ENCODE measurements at regions not wholly inside any gene's neighbourhood (a gene's known extent, or its start where the extent isn't known, plus 50 kb on each side); places are given as distances from the start of the nearest gene placed in this dataset.
"Not testable (repeated sequence)": the region's sequence is repeated elsewhere in the genome, so short reads cannot be mapped to it uniquely, and the experiment has no call there.

DNA sequence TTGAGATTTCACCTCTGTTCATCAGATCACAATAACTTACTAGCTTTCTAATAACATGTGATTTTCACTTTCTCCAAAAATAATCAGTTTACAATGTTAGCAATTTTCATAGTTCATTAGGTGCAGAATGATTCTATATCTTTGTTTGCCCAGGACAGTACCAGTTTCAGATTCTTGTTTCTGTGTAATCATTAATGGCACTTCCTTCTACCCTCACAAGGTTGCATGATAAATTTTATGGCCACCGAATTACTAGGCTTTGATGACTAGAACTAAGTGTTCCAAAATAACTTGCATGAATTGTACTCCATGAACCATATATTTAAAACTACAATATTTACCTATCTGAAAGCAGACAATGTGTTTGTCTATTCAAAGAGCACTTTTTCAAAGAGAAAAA is 442.3 kb downstream of the EPHA7 start:
- no peak for DNase-seq (ENCODE audit: low spot score)
- intact Hi-C loops (cut with DNase I), result no loop called here

DNA sequence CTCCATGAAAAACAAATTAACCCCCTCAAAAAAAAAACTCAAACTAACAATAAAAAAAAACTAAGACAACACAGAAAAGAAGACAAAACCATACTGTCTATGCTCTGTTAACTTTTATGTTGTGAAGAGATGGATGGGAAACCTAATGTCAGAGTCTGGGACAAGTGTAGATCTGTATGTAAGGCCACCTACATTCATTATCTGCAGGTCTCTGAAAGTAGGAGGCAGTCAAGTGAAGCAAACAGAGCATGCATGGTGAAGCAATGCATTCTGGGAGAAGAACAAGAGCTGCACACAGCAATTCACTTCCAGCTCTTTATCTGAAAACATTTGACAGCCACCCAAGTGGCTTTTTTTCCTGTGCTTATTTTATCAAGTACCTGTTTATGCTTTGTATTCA is 452.0 kb downstream of the EPHA7 start:
- DNase-seq (ENCODE audit: low spot score), result no peak
- intact Hi-C loops (cut with DNase I), result no loop called here

DNA sequence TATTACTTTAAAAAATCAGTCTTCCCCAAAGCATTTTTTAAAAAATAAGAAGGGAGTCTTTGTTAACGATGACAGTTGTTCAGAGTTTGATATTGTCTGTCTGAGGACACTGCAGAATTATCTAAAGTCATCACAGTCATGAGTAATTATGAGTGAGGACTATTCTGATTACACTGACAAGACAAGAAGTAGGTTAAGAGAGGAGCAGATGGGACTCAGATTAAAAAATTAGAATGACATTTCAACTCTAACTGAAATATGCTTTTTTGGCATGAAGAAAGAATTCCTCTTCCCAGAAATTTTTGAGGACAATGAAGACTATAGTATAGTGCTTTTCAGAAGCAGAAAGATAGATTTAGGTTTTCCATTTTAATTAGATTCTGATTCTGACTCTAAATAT is 456.5 kb downstream of the EPHA7 start:
- intact Hi-C loops (cut with DNase I), result no loop called here
- DNase-seq (ENCODE audit: low spot score), result no peak

DNA sequence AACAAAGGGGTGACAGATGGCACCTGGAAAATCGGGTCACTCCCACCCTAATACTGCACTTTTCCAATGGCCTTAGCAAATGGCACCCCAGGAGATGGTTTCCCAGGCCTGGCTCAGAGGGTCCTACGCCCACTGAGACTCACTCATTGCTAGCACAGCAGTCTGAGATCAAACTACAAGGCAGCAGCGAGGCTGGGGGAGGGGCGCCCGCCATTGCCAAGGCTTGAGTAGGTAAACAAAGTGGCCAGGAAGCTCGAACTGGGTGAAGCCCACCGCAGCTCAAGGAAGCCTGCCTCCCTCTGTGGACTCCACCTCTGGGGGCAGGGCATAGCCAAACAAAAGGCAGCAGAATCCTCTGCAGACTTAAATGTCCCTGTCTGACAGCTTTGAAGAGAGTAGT is 467.2 kb downstream of the EPHA7 start:
- intact Hi-C loops (cut with DNase I); DNase-seq (ENCODE audit: low spot score): not testable (repeated sequence)

DNA sequence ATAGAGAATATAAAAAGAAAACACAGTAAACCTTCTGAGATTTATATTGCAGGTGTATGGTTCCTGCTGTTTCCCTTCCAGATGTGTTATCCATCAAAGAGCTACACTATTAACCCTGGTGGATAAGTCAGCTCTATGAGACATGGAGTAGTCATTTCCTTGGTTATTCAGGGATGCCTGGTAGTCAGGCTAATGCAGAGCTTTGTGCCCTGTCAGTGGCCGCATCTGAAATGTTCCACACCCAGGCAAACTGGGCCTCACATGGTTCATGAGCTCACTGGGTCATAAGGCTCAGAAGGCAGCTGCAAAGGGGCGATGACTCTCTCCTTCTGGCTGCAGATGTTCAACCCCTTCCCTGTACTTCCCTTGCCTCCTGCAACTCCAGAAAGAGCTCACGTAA is 473.6 kb downstream of the EPHA7 start:
- intact Hi-C loops (cut with DNase I), result no loop called here
- DNase-seq (ENCODE audit: low spot score), result no peak

DNA sequence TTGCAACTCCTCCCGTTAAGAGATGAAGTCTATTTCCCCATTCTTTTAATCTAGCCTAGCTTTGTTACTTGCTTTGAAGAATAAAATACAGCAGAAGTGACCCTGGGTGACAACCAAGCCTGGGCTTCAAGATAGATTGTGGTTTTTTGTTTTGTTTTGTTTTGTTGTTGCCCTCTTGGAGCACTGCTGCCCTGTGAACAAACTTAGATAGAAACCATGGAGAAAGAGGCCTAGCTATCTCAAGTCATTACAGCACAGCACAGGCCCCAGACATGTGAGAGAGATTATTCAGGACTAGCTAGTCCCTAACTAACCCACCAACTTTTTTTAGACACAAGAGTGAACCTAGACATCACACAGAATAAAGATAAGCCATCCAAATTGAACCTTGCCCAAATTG is 475.2 kb downstream of the EPHA7 start:
- DNase-seq (ENCODE audit: low spot score), result no peak
- intact Hi-C loops (cut with DNase I), result no loop called here

DNA sequence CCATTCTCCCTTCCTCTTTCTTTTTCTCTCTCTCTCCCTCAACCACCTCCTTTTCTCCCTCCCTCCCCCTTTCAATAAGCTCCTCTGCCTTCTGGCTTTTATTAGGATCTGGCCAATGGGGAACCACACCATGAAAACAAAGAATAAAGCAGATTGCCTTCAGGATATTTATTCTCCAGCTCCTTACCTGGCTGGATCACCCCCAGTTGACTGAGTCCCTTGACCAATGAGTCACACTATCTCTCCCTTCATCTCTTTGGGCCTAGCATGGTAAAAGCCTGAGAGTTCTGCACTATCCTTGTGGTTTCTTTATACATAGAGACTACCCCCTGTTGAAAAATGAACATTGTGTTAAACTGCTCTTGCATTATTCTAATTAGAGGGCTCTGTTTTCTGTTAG is 476.8 kb downstream of the EPHA7 start:
- no peak for DNase-seq (ENCODE audit: low spot score)
- intact Hi-C loops (cut with DNase I), result no loop called here

DNA sequence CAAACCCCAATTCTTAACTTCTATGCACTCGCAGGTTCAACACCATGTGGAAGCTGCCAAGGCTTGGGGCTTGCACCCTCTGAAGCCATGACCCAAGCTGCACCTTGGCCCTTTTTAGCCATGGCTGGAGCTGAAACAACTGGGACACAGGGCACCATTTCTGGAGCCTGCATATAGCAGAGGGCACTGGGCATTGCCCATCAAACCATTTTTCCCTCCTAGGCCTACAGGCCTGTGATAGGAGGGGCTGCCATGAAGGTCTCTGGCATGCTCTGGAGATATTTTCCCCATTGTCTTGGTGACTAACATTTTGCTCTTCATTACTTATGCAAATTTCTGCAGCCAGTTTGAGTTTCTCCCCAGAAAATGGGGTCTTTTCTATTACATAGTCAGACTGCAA is 484.7 kb downstream of the EPHA7 start:
- no peak for DNase-seq (ENCODE audit: low spot score)

DNA sequence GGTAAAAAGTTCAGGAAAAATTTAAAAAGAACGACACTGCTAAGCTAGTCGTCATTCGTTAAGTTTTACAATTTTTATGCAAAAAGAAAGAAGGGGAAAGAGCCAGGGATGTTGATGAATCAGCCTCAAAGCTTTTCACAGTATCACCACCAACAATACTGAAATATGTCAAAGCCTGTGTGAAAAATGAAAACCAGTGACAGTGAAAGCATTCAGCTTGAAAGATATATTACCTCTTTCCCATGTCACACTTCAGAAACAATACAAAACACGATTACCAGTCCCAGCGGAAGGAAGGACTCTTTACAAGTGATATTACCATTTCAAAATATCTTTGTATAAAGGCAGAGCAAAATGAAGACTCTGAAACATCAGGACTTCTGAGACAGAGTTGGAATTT is 489.2 kb downstream of the EPHA7 start:
- intact Hi-C loops (cut with DNase I), result no loop called here
- DNase-seq (ENCODE audit: low spot score), result no peak

More for the DNA sequence above, 484.7 kb downstream of the EPHA7 start:
- intact Hi-C loops (cut with DNase I), result no loop called here

DNA sequence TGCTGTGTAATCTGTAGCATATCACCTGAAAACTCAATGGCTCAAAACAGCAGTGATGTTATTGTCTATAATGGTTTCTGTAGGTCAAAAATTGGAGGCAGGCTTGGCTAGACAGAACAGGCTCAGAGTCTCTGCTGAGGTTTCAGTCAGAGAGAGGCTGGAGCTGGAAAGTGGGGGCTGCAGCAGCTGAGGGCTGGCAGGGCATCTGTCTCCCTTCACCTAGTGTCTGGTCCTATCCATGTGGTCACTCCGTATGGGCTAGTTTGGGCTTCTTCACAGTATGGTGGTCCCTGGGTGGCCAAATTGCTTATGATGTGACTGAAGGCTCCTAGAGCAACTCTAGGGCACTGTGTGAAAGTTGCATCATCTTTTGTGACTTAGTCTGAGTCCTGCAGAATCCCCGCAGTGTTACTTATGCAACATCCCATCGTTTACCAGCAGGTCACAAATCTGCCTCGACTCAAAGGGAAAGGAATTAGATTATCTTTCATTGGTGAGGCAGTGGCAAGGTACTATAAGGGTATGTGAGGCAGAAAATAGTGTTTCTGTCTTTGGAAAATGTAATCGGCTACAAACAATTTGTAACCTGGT is 497.0 kb downstream of the EPHA7 start:
- intact Hi-C loops (cut with DNase I), result no loop called here
- no peak for DNase-seq (ENCODE audit: low spot score)

DNA sequence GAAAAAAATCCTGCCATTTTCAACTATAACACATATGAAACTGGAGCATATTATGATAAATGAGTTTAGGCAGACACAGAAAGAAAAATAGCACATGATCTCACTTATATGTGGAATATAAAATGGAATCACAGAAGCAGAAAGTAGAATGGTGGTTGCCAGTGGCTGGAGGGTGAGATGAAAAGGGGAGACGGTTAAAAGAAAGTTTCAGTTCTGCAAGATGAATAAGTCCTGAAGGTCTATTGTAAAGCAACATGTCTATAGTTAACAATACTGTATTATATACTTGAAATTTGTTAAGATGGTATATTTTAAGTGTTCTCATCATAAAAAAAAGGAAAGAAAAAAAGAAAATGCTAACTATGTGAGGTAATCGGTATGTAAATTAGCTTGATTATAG is 503.9 kb downstream of the EPHA7 start:
- DNase-seq (ENCODE audit: low spot score), result no peak
- intact Hi-C loops (cut with DNase I), result no loop called here

DNA sequence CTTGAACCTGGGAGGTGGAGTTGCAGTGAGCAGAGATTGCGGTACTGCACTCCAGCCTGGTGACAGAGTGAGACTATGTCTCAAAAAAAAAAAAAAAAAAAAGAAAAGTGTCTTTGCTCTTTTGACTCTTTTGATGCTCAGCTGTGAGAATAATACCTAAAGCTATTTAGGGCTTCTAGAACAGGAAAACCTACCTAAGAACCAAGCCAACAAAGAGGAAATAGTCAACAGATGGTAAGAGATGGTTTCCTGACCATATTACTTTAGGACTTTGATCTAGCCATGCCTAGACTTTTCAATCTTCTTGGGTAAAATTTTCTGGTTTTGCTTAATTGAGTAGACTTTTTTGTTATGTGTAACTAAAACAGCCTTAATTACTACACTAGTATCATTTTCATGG is 508.1 kb downstream of the EPHA7 start:
- intact Hi-C loops (cut with DNase I), result no loop called here

DNA sequence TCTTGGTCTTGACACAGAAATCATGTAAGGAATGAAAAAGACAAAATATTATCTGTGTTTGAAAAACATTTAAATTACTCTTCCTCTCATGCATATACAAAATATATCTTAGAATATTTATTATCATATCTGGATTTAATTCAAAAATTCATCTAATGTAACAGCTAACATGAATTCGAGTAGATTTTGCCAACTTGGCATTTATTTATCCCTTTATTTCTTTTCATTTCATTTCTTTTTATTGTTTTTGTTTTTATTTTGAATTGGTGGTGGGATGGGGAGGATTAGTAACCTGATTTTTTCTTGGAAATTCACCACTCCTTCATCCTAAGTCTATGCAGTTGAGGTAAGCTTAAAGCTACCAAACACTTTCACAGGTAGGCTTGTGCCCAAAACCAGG is 508.7 kb downstream of the EPHA7 start:
- no peak for DNase-seq (ENCODE audit: low spot score)
- intact Hi-C loops (cut with DNase I), result no loop called here

More for the DNA sequence above, 508.1 kb downstream of the EPHA7 start:
- no peak for DNase-seq (ENCODE audit: low spot score)

DNA sequence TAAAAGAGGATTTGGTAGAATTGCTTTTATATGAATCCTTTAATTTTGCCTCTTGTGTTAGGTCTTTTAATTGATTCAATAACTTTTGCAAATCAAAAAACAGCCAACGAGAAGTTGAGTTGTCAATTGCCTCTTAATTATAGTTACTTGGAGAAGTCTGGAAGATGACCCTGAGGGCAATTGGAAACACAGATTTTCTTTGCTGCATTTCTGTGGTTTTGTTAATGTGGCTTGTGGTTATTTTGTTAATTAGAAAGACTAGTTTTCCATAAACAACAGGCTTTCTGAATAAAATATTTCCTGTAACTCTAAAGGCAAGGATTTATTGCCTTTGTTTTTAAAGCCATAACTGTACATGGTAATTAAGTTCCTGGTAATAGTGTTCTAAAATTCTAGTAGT is 513.0 kb downstream of the EPHA7 start:
- intact Hi-C loops (cut with DNase I), result no loop called here
- DNase-seq (ENCODE audit: low spot score), result no peak

DNA sequence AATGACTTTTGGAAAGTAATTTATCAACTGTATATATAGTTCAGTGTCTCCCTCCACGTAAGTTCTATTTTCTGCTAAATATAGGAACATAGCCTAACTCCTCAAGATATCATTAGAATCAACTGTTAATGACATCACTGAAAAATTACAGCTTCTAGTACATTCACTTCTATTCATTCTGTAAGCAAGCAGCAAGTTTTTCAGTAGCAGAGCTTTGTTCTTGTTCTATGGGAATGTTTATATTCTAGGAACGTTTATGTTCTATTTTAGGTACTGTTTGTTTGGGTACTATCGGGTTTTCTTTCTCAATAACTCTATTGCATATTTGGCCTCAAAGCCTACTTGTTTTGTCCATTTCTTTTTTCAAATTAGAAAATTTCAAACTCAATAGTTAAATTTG is 525.6 kb downstream of the EPHA7 start:
- DNase-seq (ENCODE audit: low spot score), result no peak
- intact Hi-C loops (cut with DNase I), result no loop called here

DNA sequence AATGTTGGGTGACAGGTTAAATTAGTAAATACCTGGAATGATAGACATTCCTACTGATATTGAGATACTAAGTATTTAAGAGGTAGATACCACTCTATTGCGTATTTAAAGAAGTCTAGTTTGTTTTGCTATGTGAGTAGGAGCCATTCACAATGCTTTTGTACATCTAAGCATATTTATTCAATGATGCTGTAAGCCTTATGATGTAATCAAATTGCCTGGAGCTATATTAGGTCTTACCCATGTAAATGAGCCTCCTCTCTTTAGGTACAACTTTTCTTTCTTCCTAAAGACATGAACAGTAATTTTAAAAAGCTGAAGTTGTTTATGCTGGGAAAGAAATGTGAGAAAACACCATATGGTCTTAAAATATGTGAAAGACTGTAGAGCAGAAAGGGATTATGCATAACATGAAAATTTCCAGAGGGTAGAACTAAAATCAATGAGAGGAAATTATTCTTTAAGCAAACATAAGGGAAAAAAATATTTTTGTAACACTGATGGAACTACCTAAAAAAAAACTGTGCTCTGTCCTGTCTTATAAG is 526.7 kb downstream of the EPHA7 start:
- intact Hi-C loops (cut with DNase I), result no loop called here
- DNase-seq (ENCODE audit: low spot score), result no peak

DNA sequence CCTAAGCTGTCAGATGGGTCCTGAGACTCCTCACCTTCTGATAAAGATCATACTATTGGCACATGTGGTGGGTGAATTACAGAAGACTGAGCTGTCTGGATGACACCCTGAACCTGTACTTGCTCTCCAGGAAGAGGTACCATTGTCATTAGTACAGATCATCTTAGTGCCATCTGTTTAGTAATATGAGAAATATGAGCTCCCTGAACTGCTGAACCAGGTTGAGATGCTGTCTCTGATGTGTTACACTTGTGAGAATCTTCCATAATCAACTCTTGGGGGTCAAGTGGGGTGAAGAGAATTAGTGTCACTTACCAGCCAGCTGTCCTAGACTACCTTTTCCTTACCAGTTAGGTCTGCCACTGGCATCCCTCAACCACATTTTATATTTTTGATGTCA is 531.0 kb downstream of the EPHA7 start:
- no peak for DNase-seq (ENCODE audit: low spot score)
- intact Hi-C loops (cut with DNase I), result no loop called here

DNA sequence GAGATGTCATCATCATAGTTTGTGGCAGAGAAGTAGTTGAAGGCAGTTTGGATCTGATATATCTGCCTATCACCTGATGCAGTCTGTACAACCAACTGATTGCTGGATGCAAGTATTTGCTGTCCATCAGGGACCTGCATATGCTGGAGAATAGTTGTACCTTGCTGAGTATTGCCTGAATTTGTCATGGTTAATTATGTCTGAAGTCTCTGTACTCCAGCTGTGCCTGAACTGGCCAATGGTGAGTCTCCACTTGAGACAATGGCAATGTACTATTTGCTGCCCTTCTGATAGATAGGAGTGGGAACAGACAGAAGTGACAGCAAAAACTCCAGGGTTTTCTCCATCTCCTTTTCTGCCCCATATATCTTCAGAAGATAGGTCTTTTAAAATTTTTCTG is 531.5 kb downstream of the EPHA7 start:
- no peak for DNase-seq (ENCODE audit: low spot score)
- intact Hi-C loops (cut with DNase I), result no loop called here

DNA sequence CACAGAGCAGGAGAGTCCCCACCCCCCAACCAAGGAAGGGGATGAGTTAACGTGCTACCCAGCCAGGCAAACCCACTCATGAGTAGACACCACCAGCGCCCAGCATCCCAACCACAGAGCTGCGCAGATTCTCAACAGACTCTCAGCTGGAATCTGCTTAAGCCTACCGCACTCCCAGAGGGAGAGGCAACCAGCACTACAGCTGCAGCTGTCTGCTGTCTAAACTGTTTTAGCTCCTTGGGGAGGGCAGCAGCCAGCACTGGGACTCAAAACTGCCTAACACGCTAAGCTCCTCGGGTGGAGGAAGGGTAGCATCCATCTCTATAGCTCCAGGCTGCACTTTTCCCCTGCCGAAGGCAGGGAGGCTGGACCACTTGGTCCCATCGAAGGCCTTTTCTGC is 539.8 kb downstream of the EPHA7 start:
- no peak for DNase-seq (ENCODE audit: low spot score)
- intact Hi-C loops (cut with DNase I), result no loop called here

DNA sequence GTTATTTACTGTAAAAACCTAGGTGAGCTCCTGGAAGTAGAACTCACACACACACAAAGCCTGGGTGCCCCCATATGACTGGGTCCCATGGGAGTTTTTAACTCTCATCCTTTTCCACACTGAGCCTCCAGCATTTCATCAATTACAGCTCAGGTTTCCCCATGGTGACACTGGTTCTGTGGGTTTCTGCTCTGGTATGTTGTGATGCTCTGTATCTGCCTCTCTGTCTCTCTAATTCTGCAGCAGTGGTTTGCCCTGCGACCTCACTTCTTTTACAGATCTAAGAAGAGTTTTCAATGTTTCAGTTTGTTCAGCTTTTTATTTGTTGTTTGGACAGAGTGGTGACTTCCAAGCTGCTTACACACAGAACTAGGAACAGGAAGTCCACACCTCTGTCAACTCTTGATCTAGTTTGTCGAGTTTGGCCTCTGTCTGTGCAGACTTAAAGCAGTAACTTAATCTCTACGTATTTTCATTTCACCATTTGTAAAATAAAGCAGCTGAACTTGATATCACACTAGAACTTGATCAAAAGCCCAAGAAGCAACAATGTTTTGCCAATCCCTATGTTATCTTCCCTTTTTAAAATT is 554.3 kb downstream of the EPHA7 start:
- intact Hi-C loops (cut with DNase I), result no loop called here
- no peak for DNase-seq (ENCODE audit: low spot score)

DNA sequence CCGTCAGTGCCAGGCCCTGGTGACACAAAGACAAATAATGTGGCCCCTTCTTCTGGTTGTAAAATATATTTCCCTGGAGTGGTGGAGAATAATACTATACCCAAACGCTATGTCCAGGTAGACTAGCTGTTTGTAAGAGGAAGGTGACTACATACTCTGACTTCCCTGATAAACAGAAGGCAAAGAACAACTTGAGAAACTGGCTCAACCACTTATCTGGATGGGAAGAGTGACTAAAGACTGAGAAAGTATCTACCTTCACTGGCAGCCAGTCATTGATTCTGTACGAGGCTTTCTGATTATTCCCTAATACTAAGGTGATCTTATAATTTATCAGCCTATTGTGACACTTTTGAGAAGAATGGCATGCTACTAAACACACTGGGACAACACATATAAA is 569.7 kb downstream of the EPHA7 start:
- intact Hi-C loops (cut with DNase I), result no loop called here
- DNase-seq (ENCODE audit: low spot score), result no peak

DNA sequence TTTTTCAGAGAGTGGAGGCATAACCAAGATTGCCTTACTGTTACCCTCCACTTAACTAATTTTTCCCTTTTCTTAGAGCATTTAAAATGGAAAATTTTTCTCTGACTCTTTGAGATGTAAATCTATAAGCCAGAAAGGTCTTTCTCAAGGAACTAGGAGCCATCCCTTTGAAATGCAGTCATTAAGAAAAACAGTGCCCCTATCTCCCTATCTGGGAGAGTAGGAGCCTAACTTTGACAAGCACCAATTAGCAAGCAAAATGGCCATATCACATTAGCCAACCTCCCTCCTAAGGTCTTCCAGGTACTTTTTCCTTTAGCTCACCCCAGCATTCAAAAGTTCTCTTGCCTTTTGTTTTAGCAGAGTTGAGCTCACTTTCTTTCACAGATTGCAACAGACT is 570.5 kb downstream of the EPHA7 start:
- intact Hi-C loops (cut with DNase I), result no loop called here
- DNase-seq (ENCODE audit: low spot score), result no peak
